HG03378 (cell line): ENCODE measurements at regions not wholly inside any gene's neighbourhood (a gene's known extent, or its start where the extent isn't known, plus 50 kb on each side); places are given as distances from the start of the nearest gene placed in this dataset.
"Not testable (repeated sequence)": the region's sequence is repeated elsewhere in the genome, so short reads cannot be mapped to it uniquely, and the experiment has no call there.

Source experiments
- ATAC-seq: cut with Tn5 transposase; IDR thresholded peaks from one replicate; pipeline ENCODE4 v1.9.1; 2021; ENCODE audit warnings: mild to moderate bottlenecking, moderate library complexity; ENCODE audit not compliant: unreplicated experiment

DNA sequence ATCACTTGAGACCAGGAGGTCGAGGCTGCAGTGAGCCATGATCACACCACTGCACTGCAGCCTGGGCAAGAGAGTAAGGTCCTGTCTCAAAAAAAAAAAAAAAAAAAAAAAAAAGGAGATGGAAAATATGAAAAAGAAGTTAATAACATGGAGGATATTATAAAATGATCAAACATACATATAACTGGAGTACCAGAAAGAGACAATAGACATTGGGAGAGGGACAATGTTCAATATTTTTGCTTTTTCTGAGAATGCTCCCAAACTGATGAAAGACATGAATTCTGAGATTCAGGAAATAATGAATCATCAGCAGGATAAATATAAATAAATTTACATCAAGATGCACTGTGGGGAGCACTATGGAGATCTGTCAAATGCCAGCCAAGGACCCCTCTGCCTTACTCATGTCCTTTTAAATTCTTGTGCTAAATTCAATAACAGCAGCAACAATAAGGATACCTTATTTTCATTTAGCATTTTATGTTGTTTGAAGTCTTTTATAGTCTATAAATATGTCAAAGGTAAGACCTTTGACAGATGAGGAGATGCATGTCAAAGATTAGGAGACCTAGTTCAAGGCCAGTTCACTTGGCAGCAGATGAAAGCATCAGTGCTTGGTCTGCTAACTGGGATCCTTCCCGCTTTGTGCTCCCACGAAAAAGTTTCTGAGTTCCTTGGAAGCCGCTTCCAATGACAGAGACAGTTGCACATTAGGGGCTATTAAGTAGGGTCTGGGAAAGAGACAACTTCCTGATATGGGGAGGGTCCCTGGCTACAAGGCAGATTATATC is 97.7 kb downstream of the TLR5 start:
- ATAC-seq = no peak

DNA sequence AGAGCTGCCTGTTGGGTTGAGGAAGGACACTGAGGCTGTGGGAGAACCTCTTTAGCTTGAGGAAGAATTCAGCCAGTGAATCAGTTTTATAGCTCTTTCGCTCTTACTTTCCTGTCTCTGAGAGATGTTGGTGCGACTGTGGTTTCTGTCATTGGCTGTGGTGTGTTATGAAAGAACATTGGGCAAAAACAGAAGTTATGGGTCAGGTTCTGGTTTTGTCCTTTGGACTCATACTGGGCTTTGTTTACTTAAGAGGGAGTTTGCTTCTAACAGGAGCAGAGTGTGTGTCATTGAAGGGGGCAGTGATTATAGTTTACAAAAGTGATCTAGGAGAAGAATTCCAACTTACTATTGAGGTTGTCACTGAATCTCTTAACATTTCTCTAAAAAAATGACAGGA is 97.0 kb downstream of the TLR5 start:
- no peak for ATAC-seq

DNA sequence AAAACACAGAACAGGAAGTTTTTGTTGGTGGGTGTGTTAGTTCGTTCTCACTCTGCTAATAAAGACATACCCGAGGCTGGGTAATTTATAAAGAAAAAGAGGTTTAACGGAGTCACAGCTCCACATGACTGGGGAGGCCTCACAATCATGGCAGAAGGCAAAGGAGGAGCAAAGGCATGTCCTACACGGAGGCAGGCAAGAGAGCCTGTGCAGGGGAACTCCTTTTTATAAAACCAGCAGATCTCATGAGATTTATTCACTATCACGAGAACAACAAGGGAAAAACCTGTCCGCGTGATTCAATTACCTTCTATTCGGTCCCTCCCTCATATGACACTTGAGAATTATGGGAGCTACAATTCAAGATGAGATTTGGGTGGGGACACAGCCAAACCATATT is 96.6 kb downstream of the TLR5 start:
- ATAC-seq = not testable (repeated sequence)

DNA sequence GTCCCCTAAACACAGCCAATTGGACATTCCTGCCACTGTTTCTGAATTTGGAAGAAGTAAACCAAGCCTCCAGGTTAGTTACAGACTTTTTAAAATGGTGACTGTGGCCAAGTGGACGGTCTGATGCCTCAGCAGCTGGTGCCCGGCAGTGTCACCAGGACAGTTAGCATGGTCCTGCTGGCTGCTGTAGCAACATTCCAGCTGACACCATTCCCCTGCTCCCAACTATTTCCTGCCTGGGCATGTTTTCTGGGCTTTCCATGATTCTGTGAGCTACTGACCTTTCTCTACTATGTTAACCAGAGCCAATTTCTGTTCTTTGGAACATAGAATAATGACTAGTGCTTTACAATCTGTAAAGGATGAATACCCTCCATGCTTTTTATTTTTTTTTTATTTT is 95.0 kb downstream of the TLR5 start:
- ATAC-seq = no peak

DNA sequence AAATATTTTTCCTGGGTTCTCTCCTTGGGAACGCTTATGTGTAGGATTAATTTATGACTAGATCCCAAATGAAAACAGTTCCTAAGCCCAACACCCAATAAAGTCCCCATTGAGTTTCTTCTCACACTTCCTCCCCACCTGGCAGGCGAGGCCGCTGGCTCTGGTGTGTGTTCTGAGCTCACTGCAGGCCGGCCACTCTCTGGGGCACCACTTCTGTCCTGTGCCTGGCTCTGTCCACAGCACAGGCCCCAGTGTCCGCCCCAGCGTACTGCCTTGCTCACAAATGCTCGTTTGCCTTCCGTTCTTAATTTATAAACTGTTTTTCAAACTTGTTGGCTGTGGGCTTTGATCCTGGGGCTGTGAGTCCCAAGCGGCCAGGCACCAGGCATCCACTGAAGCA is 90.6 kb downstream of the TLR5 start:
- ATAC-seq = no peak

DNA sequence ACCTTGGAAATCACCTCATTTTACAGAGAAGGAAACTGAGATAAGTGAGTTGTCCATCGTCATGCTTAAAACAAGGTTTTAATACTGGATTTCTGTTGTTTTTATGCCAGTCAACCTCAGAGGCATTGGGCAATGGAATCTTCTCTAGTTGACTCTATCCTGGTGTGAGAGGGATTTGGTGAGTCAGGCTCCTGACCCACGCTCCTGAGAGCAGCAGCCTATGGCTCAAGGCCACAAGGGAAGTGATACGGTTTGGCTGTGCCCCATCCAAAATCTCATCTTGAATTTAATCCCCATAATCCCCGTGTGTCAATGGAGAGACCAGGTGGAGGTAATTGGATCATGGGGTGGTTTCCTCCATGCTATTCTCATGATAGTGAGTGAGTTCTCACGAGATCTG is 90.1 kb downstream of the TLR5 start:
- no peak for ATAC-seq

DNA sequence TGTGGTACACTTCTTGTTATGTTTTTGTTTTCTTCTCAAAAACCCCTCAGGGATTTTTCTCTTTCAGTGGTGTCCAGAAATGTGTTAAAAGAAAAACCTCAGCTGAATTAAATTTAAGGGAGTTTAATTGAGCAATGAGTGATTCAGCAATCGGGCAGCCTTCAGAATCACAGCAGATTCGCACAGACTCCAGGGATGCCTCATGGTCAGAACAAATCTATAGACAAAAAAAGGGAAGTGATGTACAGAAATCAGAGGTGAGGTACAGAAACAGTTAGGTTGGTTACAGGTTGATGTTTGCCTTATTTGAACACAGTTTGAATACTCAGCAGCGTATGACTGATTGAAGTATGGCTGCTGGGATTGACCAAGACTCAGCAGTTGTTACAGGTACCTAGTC is 86.2 kb downstream of the TLR5 start:
- ATAC-seq = no peak

DNA sequence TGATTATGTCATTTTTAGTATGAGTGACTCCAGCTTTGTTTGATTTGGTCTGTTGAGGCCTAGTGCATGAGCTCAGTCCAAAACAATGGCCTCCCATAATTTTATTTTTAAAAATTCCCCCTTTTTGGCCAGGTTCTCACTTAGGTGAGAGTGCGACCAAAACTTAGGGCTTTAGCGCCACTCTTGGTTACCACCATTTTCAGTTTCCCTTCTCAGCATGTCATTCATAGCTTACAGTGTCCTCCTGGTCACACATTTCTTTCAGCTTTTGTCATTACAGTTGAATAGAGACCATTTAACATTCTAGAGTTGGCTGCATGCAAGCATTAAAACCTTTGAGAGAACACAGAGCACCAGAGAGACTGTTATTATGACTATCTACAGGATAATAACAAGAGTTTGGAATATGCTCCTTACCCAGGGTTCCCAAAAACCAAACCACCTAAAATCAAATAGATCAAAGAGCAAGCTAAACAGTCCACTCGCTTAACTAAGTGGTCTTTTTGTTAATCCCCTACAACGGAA is 85.4 kb downstream of the TLR5 start:
- ATAC-seq = no peak
